Mesothelial cell of epicardium (in vitro differentiated cells): ENCODE measurements at regions not wholly inside any gene's neighbourhood (a gene's known extent, or its start where the extent isn't known, plus 50 kb on each side); places are given as distances from the start of the nearest gene placed in this dataset.

Experiments
- DNase-seq, 2 experiments: peaks; one replicate each; pipeline ENCODE4 v3.0.0; 2021; ENCODE audit warnings: low spot score in 2 of 2; ENCODE audit not compliant: unreplicated experiment in 2 of 2
- H3K27ac Mint-ChIP-seq: 2 replicates; pipeline ENCODE4 v1.8.0; 2021; ENCODE audit warnings: mixed read lengths
- H3K27me3 Mint-ChIP-seq: 2 replicates; pipeline ENCODE4 v1.8.0; 2021; ENCODE audit warnings: low read depth, mixed read lengths
- H3K36me3 Mint-ChIP-seq: 2 replicates; pipeline ENCODE4 v1.8.0; 2021; ENCODE audit warnings: mixed read lengths
- H3K4me1 Mint-ChIP-seq: 2 replicates; pipeline ENCODE4 v1.8.0; 2021; ENCODE audit warnings: mixed read lengths
- H3K4me3 Mint-ChIP-seq: 2 replicates; pipeline ENCODE4 v1.8.0; 2021; ENCODE audit warnings: mild to moderate bottlenecking, moderate library complexity, mixed read lengths
- H3K9me3 Mint-ChIP-seq: 2 replicates; pipeline ENCODE4 v1.8.0; 2021; ENCODE audit warnings: mixed read lengths
- TF ChIP-seq, protein P1 (sequence below): fragments of 200-600 bp; sonication (generic); IDR thresholded peaks from one replicate; pipeline ENCODE4 v1.5.0; 2021; ENCODE audit warnings: antibody characterized with exemption; ENCODE audit not compliant: unreplicated experiment

DNA sequence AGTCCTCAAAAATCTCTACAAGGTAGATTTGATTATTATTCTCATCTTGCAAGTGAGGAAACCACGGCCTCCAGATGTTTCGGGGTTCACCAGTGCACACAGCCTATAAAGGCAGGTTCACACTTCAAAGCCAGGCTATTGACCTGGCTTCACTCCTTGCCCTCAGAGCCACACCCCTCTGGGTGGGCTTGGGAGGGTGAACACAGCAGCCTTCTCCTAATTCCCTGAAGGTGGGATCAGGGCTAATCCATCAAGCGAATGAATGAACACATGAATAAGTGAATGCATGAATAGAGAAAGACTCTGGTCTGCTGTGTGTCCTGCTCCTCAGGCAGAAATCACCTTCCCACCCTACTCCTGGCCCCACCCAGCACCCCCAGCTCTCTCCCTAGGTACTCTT, 139.0 kb downstream of the CYLD start:
- Mint-ChIP-seq H3K27me3 (peaks cover 55% of the 10 kb centered on the region), H3K4me1 (no peaks in the 10 kb centered on the region), H3K27ac (no peak overlapping the region), H3K36me3 (no peaks in the 10 kb centered on the region), H3K4me3 (no peak overlapping the region), H3K9me3 (no peaks in the 10 kb centered on the region)
- TF ChIP-seq, protein P1, sequence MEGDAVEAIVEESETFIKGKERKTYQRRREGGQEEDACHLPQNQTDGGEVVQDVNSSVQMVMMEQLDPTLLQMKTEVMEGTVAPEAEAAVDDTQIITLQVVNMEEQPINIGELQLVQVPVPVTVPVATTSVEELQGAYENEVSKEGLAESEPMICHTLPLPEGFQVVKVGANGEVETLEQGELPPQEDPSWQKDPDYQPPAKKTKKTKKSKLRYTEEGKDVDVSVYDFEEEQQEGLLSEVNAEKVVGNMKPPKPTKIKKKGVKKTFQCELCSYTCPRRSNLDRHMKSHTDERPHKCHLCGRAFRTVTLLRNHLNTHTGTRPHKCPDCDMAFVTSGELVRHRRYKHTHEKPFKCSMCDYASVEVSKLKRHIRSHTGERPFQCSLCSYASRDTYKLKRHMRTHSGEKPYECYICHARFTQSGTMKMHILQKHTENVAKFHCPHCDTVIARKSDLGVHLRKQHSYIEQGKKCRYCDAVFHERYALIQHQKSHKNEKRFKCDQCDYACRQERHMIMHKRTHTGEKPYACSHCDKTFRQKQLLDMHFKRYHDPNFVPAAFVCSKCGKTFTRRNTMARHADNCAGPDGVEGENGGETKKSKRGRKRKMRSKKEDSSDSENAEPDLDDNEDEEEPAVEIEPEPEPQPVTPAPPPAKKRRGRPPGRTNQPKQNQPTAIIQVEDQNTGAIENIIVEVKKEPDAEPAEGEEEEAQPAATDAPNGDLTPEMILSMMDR = no peak
- DNase-seq = no peak

GRCh38 chr16:50879873-50880695, 138.2 kb downstream of the CYLD start:
- no peak overlapping the region for H3K4me3 Mint-ChIP-seq
- TF ChIP-seq, protein P1 = no peak
- no peaks in the 10 kb centered on the region for H3K9me3 Mint-ChIP-seq
- no peaks in the 10 kb centered on the region for H3K36me3 Mint-ChIP-seq
- DNase-seq = no peak
- no peak overlapping the region for H3K27ac Mint-ChIP-seq
- H3K4me1 Mint-ChIP-seq = no peaks in the 10 kb centered on the region
- peaks cover 60% of the 10 kb centered on the region for H3K27me3 Mint-ChIP-seq

- TF ChIP-seq, protein P1 = no peak
- Mint-ChIP-seq H3K36me3 (no peaks in the 10 kb centered on the region), H3K9me3 (no peaks in the 10 kb centered on the region), H3K4me3 (no peak overlapping the region), H3K4me1 (no peaks in the 10 kb centered on the region), H3K27me3 (peaks cover 60% of the 10 kb centered on the region), H3K27ac (no peak overlapping the region)
- no peak for DNase-seq
Measured at GRCh38 chr16:50878966-50879615, 137.2 kb downstream of the CYLD start.

- no peak overlapping the region for H3K4me3 Mint-ChIP-seq
- no peaks in the 10 kb centered on the region for H3K36me3 Mint-ChIP-seq
- no peaks in the 10 kb centered on the region for H3K4me1 Mint-ChIP-seq
- peaks cover 56% of the 10 kb centered on the region for H3K27me3 Mint-ChIP-seq
- H3K9me3 Mint-ChIP-seq = no peaks in the 10 kb centered on the region
- TF ChIP-seq, protein P1 = no peak
- DNase-seq = no peak
- no peak overlapping the region for H3K27ac Mint-ChIP-seq
Measured at GRCh38 chr16:50878536-50878935, 136.7 kb downstream of the CYLD start.

- H3K36me3 Mint-ChIP-seq = no peaks in the 10 kb centered on the region
- H3K27me3 Mint-ChIP-seq = peaks cover 60% of the 10 kb centered on the region
- H3K27ac Mint-ChIP-seq = no peak overlapping the region
- TF ChIP-seq, protein P1 = no peak
- no peak for DNase-seq
- no peak overlapping the region for H3K4me3 Mint-ChIP-seq
- peaks cover 9% of the 10 kb centered on the region for H3K9me3 Mint-ChIP-seq
- no peaks in the 10 kb centered on the region for H3K4me1 Mint-ChIP-seq
Measured at GRCh38 chr16:50876263-50876662, 134.4 kb downstream of the CYLD start.
